Duodenal mucosa (tissue), 2 donors: ENCODE measurements at regions not wholly inside any gene's neighbourhood (a gene's known extent, or its start where the extent isn't known, plus 50 kb on each side); places are given as distances from the start of the nearest gene placed in this dataset.
"Not testable (repeated sequence)": the region's sequence is repeated elsewhere in the genome, so short reads cannot be mapped to it uniquely, and the experiment has no call there.

Source experiments
- H3K27ac ChIP-seq: one replicate; pipeline ENCODE4 v1.7.0; 2013; ENCODE audit warnings: low read depth, low read length
- H3K27me3 ChIP-seq, 2 donors: one replicate each; pipeline ENCODE4 v1.7.0; 2013; ENCODE audit warnings: low read length in 2 of 2, control low read depth in 1 of 2; ENCODE audit not compliant: insufficient read depth in 2 of 2, control insufficient read depth in 1 of 2
- H3K36me3 ChIP-seq, 2 donors: one replicate each; pipeline ENCODE4 v1.7.0; 2013; ENCODE audit warnings: low read length in 2 of 2, control low read depth in 1 of 2; ENCODE audit not compliant: insufficient read depth in 2 of 2, control insufficient read depth in 1 of 2
- H3K4me1 ChIP-seq, 2 donors: one replicate each; pipeline ENCODE4 v1.7.0; 2013; ENCODE audit warnings: low read length in 2 of 2, control low read depth in 1 of 2; ENCODE audit not compliant: insufficient read depth in 2 of 2, control insufficient read depth in 1 of 2
- H3K4me3 ChIP-seq, 2 donors: one replicate each; pipeline ENCODE4 v1.7.0; 2013; ENCODE audit warnings: low read length in 2 of 2, low read depth in 1 of 2
- H3K9ac ChIP-seq, 2 donors: one replicate each; pipeline ENCODE4 v1.7.0; 2013; ENCODE audit warnings: low read length in 2 of 2, low read depth in 1 of 2
- H3K9me3 ChIP-seq, 2 donors: one replicate each; pipeline ENCODE4 v1.7.0; 2013; ENCODE audit warnings: low read length in 2 of 2, control low read depth in 1 of 2; ENCODE audit not compliant: control insufficient read depth in 1 of 2

GRCh38 chr6:112401083-112401482, 54.0 kb downstream of the RFPL4B start:
- Histone ChIP-seq H3K36me3 (no peaks in the 10 kb centered on the region), H3K9ac (no peak overlapping the region), H3K27me3 (no peaks in the 10 kb centered on the region), H3K9me3 (no peaks in the 10 kb centered on the region), H3K27ac (no peak overlapping the region), H3K4me1 (no peaks in the 10 kb centered on the region), H3K4me3 (no peak overlapping the region)

DNA sequence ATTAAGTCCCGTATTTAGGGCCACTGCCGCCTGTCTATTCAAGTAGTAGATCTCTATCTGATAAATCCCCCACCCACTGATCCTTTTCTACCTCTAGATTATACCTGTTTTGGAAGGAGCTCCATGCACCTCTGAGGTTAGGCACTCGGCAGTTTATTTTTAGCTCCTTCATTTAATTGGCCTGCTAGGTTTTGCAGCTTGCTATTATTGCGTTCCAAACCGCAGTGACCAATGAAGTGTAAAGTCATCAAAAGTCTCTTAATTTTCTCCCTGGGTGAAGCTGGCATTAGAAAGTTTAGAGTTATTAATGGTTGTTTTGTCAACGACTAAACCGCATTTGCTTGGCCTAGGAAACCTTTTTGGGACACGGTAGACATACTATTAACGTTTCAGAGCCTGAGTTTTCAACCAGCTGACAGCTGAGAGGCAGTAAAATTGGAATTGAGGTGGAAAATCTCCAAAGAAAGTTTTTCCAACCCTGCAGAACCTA, 60.0 kb downstream of the RFPL4B start:
- H3K27me3 ChIP-seq: no peaks in the 10 kb centered on the region
- no peak overlapping the region for H3K27ac ChIP-seq
- no peak overlapping the region for H3K4me3 ChIP-seq
- H3K9me3 ChIP-seq: no peaks in the 10 kb centered on the region
- H3K9ac ChIP-seq: no peak overlapping the region
- H3K4me1 ChIP-seq: no peaks in the 10 kb centered on the region
- H3K36me3 ChIP-seq: no peaks in the 10 kb centered on the region

DNA sequence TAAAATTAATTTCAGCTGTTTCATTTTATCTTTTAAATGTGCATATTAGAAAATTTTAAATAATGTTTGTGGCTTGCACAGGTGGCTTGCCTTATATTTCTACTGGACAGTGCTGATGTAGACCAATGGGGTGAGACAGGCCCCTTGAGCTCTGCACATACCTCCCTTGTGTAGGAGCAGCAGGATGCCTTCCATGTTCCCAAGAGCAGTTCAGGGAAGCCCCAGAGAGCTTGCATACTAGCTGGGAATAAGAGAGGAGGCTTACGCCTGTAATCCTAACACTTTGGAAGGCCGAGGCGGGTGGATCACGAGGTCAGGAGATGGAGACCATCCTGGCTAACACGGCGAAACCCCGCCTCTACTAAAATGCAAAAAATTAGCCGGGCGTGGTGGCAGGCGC, 61.4 kb downstream of the RFPL4B start:
- Histone ChIP-seq H3K27me3 (no peaks in the 10 kb centered on the region), H3K9ac (no peak overlapping the region), H3K27ac (no peak overlapping the region), H3K4me1 (no peaks in the 10 kb centered on the region), H3K9me3 (no peaks in the 10 kb centered on the region), H3K36me3 (no peaks in the 10 kb centered on the region), H3K4me3 (no peak overlapping the region)

- no peak overlapping the region for H3K4me3 ChIP-seq
- H3K27me3 ChIP-seq: no peaks in the 10 kb centered on the region
- H3K4me1 ChIP-seq: no peaks in the 10 kb centered on the region
- H3K9me3 ChIP-seq: no peaks in the 10 kb centered on the region
- no peaks in the 10 kb centered on the region for H3K36me3 ChIP-seq
- H3K27ac ChIP-seq: no peak overlapping the region
- H3K9ac ChIP-seq: no peak overlapping the region
These were observed 62.2 kb downstream of the RFPL4B start for GRCh38 chr6:112409311-112409710.

GRCh38 chr6:112413780-112414179, 66.7 kb downstream of the RFPL4B start:
- Histone ChIP-seq H3K27me3 (no peaks in the 10 kb centered on the region), H3K27ac (no peak overlapping the region), H3K9me3 (no peaks in the 10 kb centered on the region), H3K4me3 (no peak overlapping the region), H3K4me1 (no peaks in the 10 kb centered on the region), H3K36me3 (no peaks in the 10 kb centered on the region), H3K9ac (no peak overlapping the region)

DNA sequence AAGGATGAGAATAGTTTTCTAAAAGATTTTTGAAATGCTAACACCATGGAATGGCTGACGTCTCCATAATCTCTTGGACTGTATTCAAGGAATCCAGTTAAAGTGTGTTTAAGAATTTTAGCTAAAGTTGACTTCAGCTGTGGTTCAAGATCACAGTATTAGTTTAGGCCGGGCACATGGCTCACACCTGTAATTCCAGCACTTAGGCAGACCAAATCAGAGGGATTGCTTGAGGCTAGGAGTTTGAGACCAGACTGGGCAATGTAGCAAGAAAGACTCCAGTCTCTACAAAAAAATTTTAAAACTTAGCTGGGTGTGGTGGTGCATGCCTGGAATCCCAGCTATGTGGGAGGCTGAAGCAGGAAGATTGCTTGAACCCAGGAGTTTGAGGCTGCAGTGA, 68.2 kb downstream of the RFPL4B start:
- H3K9ac ChIP-seq: no peak overlapping the region
- H3K4me3 ChIP-seq: no peak overlapping the region
- H3K27ac ChIP-seq: no peak overlapping the region
- no peaks in the 10 kb centered on the region for H3K4me1 ChIP-seq
- H3K36me3 ChIP-seq: no peaks in the 10 kb centered on the region
- H3K27me3 ChIP-seq: no peaks in the 10 kb centered on the region
- no peaks in the 10 kb centered on the region for H3K9me3 ChIP-seq

GRCh38 chr6:112416866-112417265, 69.7 kb downstream of the RFPL4B start:
- Histone ChIP-seq H3K9me3 (no peaks in the 10 kb centered on the region), H3K27ac (no peak overlapping the region), H3K36me3 (no peaks in the 10 kb centered on the region), H3K9ac (no peak overlapping the region), H3K4me1 (no peaks in the 10 kb centered on the region), H3K4me3 (no peak overlapping the region), H3K27me3 (no peaks in the 10 kb centered on the region)

- not testable (repeated sequence) for H3K36me3 ChIP-seq, H3K4me1 ChIP-seq, H3K9me3 ChIP-seq, H3K9ac ChIP-seq, H3K4me3 ChIP-seq, H3K27me3 ChIP-seq, H3K27ac ChIP-seq
These were observed 79.9 kb downstream of the RFPL4B start for GRCh38 chr6:112427011-112427410.

DNA sequence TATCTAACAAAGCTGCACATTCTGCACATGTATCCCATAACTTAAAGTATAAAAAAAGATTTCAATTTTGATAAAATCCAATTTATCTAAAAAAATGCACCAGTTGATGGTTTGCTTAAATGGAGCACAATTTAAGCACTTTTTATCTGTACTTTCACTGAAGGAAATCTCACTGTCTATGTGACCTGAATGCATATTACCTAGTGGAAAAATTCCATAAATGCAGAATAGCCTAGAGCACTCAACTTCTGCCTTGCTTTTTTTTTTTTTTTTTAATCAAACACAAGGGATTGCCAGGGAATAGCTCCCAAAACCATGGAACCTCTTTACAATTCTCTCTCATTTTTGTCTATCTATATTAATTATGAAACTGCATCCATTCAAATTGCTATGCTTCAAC, 80.4 kb downstream of the RFPL4B start:
- Histone ChIP-seq H3K36me3 (no peaks in the 10 kb centered on the region), H3K4me3 (no peak overlapping the region), H3K4me1 (no peaks in the 10 kb centered on the region)

DNA sequence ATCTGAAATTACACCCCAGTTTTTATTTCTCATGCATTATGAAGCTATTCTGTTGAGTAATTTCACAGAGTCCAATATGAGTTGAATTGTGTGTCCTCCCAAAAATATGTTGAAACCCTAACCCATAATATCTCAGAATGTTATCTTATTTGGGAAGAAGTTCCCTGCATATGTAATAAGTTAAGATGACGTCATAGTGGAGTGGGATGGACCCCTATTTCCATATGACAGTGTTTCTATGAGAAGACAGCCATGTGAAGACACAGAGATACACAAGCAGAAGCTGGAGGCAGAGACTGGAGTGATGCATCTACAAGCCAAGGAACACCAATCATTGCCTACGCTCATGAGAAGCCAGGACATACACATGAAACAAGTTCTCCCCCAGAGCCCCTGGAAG, 81.3 kb downstream of the RFPL4B start:
- no peak overlapping the region for H3K9ac ChIP-seq
- no peaks in the 10 kb centered on the region for H3K9me3 ChIP-seq
- H3K4me1 ChIP-seq: no peaks in the 10 kb centered on the region
- H3K27me3 ChIP-seq: no peaks in the 10 kb centered on the region
- H3K27ac ChIP-seq: no peak overlapping the region
- H3K36me3 ChIP-seq: no peaks in the 10 kb centered on the region
- no peak overlapping the region for H3K4me3 ChIP-seq

More for the DNA sequence above, 80.4 kb downstream of the RFPL4B start:
- Histone ChIP-seq H3K9ac (no peak overlapping the region), H3K9me3 (no peaks in the 10 kb centered on the region), H3K27ac (no peak overlapping the region), H3K27me3 (no peaks in the 10 kb centered on the region)

- no peaks in the 10 kb centered on the region for H3K27me3 ChIP-seq
These were observed 82.1 kb downstream of the RFPL4B start for GRCh38 chr6:112429226-112429625.

More at GRCh38 chr6:112429226-112429625, 82.1 kb downstream of the RFPL4B start:
- Histone ChIP-seq H3K9me3 (no peaks in the 10 kb centered on the region), H3K27ac (no peak overlapping the region), H3K4me1 (no peaks in the 10 kb centered on the region), H3K4me3 (no peak overlapping the region), H3K9ac (no peak overlapping the region), H3K36me3 (no peaks in the 10 kb centered on the region)
